ENCODE measurements at regions not wholly inside any gene's neighbourhood (a gene's known extent, or its start where the extent isn't known, plus 50 kb on each side); places are given as distances from the start of the nearest gene placed in this dataset.

GRCh38 chr2:192278701-192279100 is 84.0 kb upstream of the TMEFF2 start:
- TF ChIP-seq CTCF (IDR thresholded peaks at IDR 0.05; ENCODE audit: insufficient read depth, low read depth, low read length) (no peak), EZH2 (IDR thresholded peaks at IDR 0.05; ENCODE audit: insufficient read depth, low read length) (no peak)
